IPS DF 19.7 (cell line): ENCODE measurements at regions not wholly inside any gene's neighbourhood (a gene's known extent, or its start where the extent isn't known, plus 50 kb on each side); places are given as distances from the start of the nearest gene placed in this dataset.
A peak's percentile ranks its signal among the peaks of the same experiment; 100 is the strongest.

Source experiments
- DNase-seq: peaks from one replicate; pipeline ENCODE4 v3.0.0-alpha.2; 2013; ENCODE audit warnings: low read depth, low spot score

DNA sequence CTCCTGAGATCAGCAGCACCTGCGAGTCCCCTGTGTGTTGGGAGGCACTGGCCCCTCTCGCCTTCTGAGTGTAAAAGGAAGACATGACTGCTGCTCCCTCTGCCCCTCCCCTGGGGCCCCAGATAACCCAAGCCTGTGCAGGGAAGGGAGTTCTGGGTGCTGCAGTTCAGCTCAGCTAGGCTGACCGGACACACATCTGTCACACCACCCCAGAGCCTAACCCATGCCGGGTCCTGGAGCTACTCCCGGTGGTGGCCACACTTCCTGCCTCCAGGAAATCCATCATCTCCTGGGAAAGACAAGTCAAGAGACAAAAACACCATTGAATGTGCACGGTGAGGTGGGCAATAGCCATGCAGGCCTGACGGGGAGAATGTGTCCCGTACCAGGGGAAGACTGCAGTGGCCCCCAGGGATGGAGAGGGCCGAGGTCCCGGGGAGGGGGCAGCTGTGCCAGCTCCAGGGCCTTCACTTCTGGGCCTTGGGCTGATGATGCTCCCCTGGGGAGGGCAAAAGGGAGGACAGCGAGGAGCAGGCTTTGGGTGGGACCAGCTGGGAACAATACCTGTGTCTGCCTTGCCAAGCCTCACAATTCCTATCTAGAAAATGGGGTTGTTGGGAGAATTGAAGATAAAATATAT, 210.6 kb downstream of the TFCP2L1 start:
- DNase-seq: no peak

DNA sequence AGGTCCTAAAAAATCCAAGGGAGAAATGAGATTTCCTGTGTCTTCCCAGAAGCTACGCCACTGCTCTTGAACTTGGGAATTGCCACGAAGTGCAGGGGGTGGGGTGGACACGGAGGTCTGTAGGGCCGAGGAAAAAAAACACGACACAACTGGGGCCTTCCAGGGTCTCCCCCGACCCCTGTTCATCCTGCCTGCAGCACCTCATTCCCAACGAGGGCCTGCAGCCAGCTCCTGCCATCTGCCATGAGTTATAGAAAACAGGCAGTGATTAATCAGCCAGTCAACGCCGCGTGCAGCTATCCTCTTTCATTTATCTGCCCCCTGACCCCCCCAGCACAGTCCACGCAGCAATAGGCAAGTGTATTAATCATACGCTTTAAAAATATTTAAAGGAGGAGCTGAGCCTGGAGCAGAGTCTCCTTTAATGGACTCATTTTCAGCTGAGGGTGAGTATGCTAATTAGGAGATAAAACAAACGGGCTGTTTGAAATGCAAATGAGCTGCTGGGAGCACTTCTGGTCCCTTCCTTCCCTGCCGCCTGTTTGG, 209.9 kb downstream of the TFCP2L1 start:
- peak; percentile 93 for DNase-seq

DNA sequence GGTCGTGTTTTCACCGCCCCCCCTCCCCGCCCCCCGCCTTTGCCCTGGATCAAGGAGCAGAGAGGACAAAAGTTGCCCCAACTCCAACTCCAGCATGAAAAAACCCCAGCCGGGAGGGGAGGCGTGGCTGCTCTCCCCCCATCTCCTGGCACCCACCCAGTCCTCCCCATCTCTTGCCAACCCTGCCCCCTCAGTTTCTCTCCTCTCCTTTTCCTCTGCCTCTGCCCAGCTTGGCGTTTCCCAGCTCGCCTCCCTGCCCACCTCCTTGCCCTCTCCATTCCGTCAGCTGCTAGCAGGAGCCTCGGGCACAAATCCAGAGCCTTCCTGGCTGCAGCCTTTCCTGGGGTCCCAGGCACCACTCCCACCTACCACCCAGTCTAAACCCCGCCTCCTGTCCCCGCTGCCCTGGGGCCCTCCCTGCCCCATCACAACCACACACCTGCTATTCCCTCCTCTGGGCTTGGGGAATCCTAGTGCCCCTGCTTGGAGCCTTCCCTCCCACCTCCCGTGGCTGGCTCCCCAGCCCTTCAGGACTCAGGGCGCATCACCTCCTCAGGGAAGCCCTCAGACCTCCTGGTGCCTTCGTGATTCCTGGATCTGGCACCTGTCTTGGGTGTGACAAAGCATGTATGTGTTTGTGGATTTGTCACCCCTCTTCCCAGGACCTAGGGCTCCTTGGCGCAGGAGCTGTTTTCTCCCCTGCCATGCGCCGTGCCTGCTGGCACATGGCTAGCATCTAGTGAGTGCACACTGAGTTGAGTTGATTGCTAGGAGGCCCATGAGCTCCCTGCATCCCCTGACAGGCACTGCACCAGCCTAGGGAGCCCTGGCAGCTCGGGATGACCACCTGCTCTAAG, 209.1 kb downstream of the TFCP2L1 start:
- no peak for DNase-seq

DNA sequence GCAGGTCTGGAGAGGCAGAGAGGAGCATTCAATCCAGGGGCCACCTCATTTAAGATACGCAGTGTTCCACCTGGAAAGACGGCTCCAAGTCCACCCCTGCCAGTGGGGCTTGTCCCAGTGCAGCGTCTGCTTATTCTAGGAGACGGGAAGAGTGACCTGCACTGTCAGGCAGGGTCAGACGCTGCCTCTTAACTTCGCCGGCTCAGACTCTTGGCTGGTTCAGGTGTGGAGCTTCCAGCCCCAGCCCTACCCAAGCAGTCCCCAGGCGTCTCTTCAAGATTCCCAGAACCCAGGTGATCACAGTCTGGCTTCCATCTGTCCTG, 208.5 kb downstream of the TFCP2L1 start:
- DNase-seq: no peak

DNA sequence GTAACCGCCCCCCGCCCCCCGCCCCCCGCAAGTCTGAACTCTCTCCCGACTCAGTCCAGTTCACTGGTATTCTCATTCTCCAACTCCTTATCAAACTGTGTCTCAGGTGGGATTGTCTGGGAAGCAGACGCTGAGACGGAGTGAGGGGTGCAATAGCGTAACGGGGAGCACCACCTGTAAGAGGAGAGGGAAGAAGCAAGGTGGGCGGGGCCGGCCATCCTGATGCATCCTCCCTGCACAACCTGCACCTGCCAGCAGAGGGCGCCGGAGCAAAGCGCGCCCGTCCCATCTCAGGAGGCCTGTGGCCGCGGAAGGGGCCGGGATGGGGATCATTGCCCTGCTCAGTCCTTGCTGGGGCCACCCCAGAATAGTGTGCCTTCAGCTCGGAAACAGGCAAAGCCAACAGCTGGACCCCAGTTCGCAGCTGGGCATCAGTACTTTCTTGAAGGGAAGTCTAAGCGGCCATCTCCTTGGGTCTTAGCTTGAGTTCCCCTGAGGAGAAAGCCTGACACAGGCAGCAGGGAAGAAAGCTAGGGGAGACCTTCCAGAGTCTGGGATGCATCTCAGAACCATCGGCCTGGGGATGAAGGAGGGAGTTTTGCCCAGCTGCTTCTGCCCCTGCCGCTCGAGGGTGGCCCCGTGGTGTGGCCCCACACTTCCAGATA, 208.0 kb downstream of the TFCP2L1 start:
- DNase-seq: no peak

DNA sequence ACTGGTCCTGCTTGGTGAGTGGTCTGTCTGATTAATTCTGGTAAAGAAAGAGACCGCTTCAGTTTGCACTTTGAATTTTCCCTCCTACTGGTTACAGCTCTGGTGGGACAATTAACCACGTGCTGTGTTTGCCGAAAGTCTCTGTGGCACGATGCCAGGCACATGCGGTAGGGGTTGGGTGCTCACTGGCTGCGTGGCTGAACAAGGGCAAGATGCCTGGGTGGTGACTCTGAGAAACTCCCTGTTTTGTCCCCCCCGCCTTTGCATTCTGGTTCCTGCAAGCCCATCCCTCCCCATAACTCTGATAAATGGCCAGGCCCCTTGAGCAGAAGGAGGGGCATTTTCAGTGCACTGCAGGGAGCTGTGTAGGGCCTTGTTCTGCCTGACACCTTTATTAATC, 206.1 kb downstream of the TFCP2L1 start:
- no peak for DNase-seq

DNA sequence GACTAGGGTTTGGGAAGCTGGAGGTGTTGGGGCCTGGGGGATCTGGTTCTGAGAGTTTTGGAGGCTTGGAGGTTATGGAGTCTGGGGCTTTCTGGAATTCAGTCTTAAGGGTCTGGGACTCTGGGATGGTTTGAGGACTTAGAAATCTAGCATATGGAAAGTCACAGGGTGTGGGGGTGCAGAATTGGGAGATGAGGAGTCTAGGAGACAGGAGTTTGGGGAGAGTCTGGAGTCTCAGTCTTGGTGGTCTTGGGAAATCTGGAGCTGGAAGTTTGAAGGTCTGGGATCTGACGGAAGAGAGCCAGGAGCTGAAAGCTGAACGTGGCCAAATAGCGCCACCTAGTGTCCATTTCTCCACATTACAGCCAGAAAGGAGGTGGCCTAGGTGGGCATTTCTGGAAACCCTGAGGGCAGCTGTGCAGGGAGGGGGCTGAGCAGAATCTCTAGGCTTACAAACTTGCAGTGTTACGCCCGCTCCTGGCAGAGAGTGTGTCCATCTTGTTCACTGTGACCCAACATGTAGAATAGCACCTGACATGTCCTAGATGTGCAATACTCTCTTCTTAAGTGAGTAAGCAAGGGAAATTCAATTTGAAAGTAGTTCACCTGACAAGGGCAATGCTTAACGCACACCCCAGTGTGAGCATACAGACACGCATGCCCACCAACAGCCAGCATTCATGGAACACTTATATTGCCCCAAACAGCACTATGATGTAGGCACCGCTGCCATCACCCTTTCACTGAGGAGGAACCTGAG, 204.8 kb downstream of the TFCP2L1 start:
- no peak for DNase-seq

DNA sequence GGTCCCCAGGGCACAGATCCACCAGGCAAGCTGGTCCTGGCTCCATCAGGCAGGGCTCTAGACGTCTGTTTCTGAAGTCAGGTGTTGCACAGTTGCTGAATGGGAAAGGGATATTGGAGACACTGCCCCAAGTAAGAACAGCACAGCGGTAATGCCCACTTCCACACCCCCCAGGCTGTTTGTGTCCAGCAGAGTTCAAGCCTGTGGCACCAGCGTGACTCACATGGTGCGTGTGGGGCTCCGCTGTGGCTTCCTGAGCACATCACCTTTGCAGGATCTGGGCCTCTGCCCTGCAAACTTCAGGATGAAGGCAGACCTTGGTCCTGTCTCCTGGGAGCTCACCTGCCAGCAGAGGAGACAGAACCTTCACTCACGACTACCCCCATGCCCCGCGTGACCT, 203.3 kb downstream of the TFCP2L1 start:
- DNase-seq: no peak

DNA sequence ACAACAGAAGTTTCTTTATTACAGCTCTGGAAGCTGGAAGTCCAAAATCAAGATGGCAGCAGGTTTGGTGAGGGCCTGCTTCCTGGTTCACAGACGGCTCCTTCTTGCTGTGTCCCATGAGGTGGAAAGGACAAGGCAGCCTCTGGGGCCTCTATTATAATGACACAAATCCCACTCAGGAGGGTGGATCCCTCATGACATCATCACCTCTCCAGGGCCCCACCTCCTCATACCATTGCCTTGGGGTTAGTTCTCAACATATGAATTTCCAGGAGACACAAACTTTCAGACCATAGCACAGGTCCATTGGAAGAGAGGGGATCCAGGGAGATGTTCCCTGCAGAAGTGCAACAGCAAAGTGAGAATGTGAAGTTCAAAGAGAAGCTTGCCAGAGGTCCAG, 202.8 kb downstream of the TFCP2L1 start:
- DNase-seq: no peak

DNA sequence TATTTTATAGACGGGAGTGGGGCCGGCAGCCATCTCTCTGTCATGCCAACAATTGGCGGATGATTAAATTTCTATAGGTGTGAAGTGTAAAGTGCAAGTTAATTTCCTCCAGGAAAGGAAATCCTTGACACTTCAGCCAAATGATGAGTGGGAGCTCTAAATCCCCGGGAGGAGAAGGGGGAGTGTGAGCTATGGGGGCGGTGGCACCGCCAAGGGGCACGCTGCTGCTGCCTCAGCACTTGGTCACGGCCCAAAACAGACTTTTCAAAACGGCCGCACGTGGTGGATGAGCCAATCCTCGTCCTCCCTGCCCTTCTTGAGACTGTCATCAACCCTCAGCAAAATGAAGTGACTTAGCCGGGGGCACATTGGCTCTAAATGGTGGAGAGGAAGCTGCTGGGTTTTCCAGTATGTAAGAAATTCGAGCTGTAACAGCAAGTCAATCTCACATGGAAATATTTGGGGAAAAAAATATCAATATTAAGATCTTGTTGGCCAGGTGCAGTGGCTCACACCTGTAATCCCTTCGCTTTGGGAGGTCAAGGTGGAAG, 200.8 kb downstream of the TFCP2L1 start:
- no peak for DNase-seq

DNA sequence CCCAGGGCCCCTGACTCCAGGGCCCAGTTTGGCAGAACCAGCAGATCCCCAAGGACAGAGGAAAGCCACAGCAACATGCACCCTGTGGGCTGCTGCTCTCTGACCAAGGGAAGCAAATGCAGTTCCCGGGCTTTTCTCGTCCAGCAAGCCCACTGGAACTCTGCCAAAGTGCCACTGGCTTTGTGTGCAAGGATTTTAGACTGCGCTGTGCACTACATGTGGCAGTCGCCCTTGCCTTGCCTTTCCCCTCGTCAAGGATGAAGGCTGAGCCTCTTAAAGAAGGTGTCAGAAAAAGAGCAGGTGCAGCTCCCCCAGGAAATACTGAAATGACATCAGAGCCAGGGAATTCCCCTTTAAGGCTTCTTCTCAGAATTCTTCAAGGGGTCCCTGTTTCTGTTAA, 199.2 kb downstream of the TFCP2L1 start:
- no peak for DNase-seq

DNA sequence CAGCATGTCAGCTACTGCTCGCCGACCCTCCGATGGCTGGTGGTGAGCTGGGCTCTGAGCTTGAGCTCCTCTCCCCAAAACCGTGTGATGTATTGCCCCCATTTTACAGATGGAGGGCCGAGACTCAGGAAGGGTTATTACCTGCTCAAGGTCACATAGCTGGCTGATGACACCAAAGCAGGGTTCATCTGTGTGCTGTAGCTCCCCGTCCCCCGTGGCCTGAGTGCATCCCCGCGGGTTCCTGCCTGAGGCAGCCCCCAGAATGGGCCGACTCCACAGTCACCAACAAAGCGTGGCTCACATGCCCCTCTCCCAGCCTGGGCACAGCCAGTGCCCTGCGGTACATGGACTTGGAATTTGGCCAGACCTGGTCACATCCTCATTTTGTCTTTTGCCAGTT, 198.6 kb downstream of the TFCP2L1 start:
- no peak for DNase-seq

DNA sequence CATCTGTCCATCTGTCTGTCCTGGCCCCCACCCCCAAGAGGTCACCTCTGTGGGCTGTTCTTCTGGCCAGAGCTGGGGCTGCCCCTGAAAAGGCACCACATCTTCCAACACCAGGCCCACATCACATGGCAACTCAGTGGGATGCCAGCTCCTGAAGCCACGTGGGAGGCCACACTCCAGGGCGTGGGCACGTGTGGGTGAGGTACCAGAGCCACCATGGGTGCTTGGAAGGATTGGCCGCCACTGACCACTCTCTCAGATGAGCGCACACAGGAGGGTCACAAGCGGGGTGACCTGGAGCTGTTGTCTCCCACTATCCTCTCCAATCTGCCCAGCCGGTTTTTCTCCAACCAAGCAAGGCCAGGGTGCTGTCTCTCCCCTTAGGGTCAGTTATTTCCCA, 197.9 kb downstream of the TFCP2L1 start:
- DNase-seq: no peak

DNA sequence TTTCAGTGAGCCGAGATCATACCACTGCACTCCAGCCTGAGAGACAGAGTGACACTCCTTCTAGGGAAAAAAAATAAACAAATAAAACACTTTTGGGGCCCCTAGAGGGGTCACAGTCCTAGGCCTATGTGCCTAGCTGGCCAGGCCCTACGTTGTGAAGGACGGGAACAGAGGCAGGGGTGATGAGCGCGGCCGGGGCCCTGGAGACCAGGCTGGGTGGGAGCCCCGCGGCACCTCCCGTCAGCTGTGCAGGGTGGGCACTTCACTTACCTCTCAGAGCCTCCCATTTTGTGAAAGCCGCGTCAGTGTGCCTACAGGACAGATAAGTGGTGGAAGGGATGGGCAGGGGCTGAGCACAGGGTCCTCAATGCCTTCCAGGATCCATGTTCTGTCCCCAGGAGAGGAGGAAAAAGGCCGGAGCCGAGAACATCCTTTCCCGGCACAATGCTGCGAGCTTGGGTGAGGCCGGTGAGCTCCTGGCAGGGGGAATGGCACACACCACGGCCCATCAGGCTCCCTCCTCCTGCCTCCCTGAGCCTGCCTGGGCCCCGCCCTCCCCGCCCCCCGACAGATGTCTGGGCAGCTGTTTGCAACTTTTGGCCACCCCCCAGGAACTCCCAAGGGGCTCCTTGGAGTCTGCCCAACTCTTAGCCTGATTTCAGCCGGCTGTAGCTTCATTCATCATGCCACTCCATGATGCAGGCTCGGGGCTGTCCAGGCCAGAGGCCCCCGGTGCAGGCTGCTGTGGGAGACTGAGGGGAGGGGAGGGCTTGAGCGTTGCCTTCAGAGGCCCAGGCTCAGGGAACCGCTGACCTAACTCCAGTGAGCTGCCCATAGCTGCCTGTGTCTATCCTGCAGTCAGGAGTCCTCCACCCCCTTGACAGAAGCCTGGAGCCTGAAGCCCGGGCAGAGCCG, 196.5 kb downstream of the TFCP2L1 start:
- DNase-seq: no peak

DNA sequence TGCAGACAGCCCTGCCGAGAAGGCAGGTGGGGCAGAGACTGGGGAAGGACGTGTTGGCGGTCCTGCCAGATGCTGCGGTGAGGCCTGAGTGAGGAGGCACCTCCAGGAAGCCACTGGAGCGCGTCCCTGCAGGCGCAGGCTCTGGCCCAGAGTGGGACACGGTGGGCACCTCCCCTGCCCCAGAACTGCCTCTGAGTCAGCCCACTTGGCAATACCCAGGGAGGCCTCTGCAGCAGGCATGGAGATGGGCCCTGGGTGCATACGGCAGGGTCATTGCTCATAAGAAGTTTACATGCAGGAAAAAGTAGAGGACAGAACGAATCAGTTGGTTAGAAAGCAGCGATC, 195.9 kb downstream of the TFCP2L1 start:
- no peak for DNase-seq

DNA sequence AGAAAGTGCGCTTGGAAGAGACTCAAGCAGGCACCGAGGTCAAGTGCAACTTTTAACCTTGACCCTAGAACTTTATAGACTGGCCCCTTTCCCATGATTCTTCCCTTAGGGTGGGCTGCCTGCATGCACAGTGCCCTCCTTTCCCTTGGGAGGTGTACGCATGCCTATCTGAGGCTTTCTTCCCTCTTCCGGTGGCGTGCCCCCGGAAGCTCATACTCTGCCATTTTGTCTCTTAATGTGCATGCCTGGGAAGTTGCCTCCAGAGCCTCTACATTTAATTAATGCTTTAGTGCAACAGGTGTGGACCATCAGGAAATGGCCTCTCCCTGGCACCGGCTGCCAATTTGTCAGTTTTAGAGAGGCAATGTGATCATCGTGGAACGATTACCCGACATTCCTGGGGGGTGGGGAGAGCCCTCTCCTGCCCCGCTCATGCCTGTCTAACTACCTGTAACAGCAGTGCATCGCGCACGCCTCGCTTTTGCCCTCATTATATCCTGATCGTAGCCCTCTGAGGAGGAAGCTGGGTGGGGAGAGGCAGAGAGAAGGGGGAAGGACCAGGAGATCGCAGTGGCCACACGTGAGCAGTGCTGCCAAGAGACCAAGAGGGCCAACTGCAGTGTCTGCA, 194.8 kb downstream of the TFCP2L1 start:
- no peak for DNase-seq

DNA sequence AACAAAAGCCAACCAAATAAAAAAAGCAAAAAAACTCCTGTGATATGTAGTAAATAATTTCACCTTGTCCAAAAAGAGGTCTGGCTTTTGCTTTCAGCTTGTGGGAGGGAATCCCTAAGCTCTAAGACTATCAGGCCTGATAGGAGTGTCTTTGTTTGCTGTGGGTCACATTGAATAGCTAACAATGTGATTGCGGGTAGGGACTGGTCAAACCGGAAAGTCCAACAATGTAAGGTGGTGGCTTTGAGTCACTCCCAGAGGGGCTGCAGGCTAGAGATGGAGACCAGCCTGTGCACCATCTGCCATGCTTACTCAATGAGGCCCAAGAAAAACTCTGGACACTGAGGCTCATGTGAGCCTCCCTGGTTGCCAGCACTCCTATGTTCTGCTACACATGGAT, 192.9 kb downstream of the TFCP2L1 start:
- no peak for DNase-seq

DNA sequence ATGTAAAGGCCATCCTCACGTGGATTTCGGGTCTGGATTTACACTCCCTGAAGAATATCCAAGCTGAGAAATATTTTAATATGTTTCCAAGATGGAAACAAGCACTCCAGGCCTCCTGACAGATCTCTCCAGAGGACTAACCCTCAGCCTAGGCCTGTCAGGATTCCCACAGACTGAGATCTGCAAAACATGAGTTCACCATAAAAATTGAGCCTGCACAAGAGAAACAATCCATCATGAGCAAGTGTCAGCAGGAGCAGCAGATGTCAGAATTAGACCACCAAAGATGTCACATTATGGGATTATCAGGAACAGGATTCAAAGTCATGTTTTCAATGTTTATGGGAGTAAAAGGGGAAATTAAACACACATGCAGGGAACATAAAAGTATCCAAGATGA, 191.3 kb downstream of the TFCP2L1 start:
- DNase-seq: no peak

DNA sequence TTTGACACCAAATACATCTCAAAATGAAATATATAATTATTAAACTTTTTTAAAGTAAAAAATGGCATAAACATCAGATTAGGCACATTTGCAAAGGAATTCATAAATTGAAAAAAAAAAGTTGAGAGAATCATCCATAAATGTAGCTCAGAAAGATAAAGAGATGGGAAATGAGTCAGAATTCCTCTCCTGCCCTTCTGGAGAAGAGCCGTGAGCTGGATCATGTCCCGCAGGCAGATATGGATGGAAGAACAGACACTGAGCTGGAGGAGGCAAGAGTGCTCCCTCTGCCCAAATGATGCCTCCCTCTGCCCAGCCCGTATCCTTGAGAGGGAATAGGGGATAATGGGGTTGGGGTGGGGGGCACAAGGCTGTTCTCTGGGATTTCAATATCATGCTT, 190.9 kb downstream of the TFCP2L1 start:
- no peak for DNase-seq

DNA sequence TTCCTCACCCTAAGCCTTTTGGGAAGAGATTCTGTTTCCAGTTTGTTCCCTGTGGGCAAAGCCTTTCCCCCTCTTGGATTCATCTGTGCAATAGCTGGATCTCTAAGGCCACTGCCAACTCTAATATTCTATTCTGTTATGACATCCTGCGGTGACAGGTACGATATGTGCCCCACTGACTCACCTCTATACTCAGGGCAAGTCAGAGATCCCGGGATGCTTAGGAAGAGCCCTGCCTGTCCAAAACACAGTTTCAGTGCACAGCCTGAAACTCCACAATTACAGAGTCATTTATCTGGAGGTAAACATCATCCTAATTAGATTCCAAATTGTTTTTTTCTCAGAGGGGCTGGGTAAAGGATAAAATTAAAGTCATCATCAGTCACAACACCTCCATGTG, 190.2 kb downstream of the TFCP2L1 start:
- DNase-seq: no peak
